Spleen (tissue), 11 donors: ENCODE measurements at regions not wholly inside any gene's neighbourhood (a gene's known extent, or its start where the extent isn't known, plus 50 kb on each side); places are given as distances from the start of the nearest gene placed in this dataset.

ENCODE experiments used
- DNase-seq: peaks from one replicate; pipeline ENCODE4 v3.0.0-alpha.2; 2020
- H3K27ac ChIP-seq, 8 donors: fragments of 200-600 bp; sonication (generic) in 7 of 8; 1 replicate in 4 of 8; 2 replicates in 4 of 8; pipeline versions ENCODE4 v1.5.0 to v1.8.0; 2016 to 2021; ENCODE audit warnings: inconsistent platforms in 4 of 8, mild to moderate bottlenecking in 4 of 8, moderate library complexity in 1 of 8
- H3K27me3 ChIP-seq, 7 donors: fragments of 200-600 bp; sonication (generic) in 6 of 7; replicated peaks in 1 of 7; 1 replicate in 4 of 7; 2 replicates in 3 of 7; pipeline versions ENCODE4 v1.5.0 to v1.8.0; 2016 to 2021; ENCODE audit warnings: inconsistent platforms in 3 of 7, mild to moderate bottlenecking in 1 of 7
- H3K36me3 ChIP-seq, 6 donors: fragments of 200-600 bp; sonication (generic) in 5 of 6; 1 replicate in 4 of 6; 2 replicates in 2 of 6; pipeline versions ENCODE4 v1.5.0 to v1.8.0; 2016 to 2021; ENCODE audit warnings: inconsistent platforms in 2 of 6
- H3K4me1 ChIP-seq, 6 donors: fragments of 200-600 bp; sonication (generic) in 5 of 6; 1 replicate in 3 of 6; 2 replicates in 3 of 6; pipeline versions ENCODE4 v1.5.0 to v1.8.0; 2016 to 2021; ENCODE audit warnings: inconsistent platforms in 3 of 6
- H3K4me3 ChIP-seq, 8 donors: fragments of 200-600 bp; sonication (generic) in 7 of 8; 1 replicate in 4 of 8; 2 replicates in 4 of 8; pipeline versions ENCODE4 v1.5.0 to v1.8.0; 2016 to 2021; ENCODE audit warnings: inconsistent platforms in 4 of 8, mild to moderate bottlenecking in 4 of 8, moderate library complexity in 2 of 8
- H3K9me3 ChIP-seq, 8 donors: fragments of 200-600 bp; sonication (generic) in 7 of 8; 1 replicate in 4 of 8; 2 replicates in 4 of 8; pipeline versions ENCODE4 v1.5.0 to v1.8.0; 2016 to 2021; ENCODE audit warnings: inconsistent platforms in 4 of 8
- POLR2A ChIP-seq, 3 donors: fragments of 450-650 bp; IDR thresholded peaks; one replicate each; pipeline ENCODE4 v1.5.1; 2017; ENCODE audit warnings: antibody characterized with exemption in 3 of 3, mild to moderate bottlenecking in 1 of 3
- POLR2AphosphoS5 ChIP-seq, 3 donors: sonication (generic); formaldehyde crosslinking; IDR thresholded peaks; one replicate each; pipeline ENCODE4 v1.5.1; 2017; ENCODE audit warnings: antibody characterized with exemption in 3 of 3
- WGBS, 5 donors: extraction: QIAGEN DNeasy Blood & Tissue Kit in 3 of 5; methylation state at CpG; one replicate each; pipeline versions ENCODE4 v1.1.5 to v1.1.7; 2013 to 2018; 5-methylcytosine and 5-hydroxymethylcytosine counted together
- intact Hi-C: fragments of 100-400 bp; cut with DNase I; formaldehyde crosslinking; loops from one replicate; pipeline ENCODE4 v1.15.0; 2023; ENCODE audit warnings: low total_unique reads
- TF ChIP-seq, protein P1 (sequence below), 11 experiments: fragments of 200-600 bp in 7 of 11; fragments of 450-650 bp in 4 of 11; sonication (generic) in 4 of 11; IDR thresholded peaks in 8 of 11; conservative IDR thresholded peaks in 3 of 11; 1 replicate in 7 of 11; 2 replicates in 4 of 11; pipeline versions ENCODE4 v1.4.0 to v1.8.0; 2016 to 2021; ENCODE audit warnings: antibody characterized with exemption in 11 of 11, inconsistent platforms in 4 of 11, mild to moderate bottlenecking in 1 of 11
- donor health status: healthy with polysubstance abuse.
- donor health status: DM: no; HTN: no; CAD: no; lungs with moderate emphysema.
- donor health status: DM: no; HTN: no; CAD: no.
- donor health status: Bipolar disorder and iron deficiency.
- donor health status: healthy.
- donor health status: DM: no; HTN: no; CAD: no.
- donor health status: DM: yes; HTN: yes; CAD: no.

DNA sequence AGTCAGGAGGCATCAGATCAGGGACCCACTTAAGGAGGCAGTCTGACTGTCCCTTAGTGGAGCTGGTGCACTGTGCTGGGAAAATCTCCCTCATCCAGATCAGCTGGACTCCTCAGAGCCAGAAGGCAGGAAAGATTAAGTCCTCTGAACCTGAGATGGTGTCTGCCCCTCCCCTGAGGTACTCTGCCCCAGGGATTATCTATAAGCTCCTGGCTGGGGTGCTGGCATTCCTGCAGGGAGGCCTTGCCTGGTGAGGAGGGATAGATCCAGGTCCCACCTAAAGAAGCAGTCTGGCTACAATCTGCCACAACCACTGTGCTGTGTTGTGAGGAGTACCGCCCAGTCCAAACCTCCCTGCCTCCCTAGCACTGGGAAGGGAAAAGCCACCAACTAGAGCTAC lies 81.2 kb downstream of the NHLRC3 start:
- DNase-seq, result no peak
- Histone ChIP-seq H3K4me3 (no peak overlapping the region), H3K36me3 (no peaks in the 10 kb centered on the region), H3K27ac (no peak overlapping the region), H3K9me3 (peaks cover 0 to 22% (median 2%) of the 10 kb centered on the region in 8 donors), H3K4me1 (no peaks in the 10 kb centered on the region), H3K27me3 (peaks cover 0 to 16% (median 0%) of the 10 kb centered on the region in 7 donors)
- 95 to 100% (median 100%) methylated on average over 1 of the region's 1 CpG; no CpG with 5 or more reads in 1 of the 5 donors for WGBS, 5 donors
- intact Hi-C loops, result no loop called here
- TF ChIP-seq POLR2AphosphoS5 (IDR thresholded peaks at IDR 0.05) (no peak), POLR2A (IDR thresholded peaks at IDR 0.05) (no peak)
- TF ChIP-seq, protein P1, sequence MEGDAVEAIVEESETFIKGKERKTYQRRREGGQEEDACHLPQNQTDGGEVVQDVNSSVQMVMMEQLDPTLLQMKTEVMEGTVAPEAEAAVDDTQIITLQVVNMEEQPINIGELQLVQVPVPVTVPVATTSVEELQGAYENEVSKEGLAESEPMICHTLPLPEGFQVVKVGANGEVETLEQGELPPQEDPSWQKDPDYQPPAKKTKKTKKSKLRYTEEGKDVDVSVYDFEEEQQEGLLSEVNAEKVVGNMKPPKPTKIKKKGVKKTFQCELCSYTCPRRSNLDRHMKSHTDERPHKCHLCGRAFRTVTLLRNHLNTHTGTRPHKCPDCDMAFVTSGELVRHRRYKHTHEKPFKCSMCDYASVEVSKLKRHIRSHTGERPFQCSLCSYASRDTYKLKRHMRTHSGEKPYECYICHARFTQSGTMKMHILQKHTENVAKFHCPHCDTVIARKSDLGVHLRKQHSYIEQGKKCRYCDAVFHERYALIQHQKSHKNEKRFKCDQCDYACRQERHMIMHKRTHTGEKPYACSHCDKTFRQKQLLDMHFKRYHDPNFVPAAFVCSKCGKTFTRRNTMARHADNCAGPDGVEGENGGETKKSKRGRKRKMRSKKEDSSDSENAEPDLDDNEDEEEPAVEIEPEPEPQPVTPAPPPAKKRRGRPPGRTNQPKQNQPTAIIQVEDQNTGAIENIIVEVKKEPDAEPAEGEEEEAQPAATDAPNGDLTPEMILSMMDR (IDR thresholded peaks at IDR 0.05 in 8 of 11, conservative IDR thresholded peaks at IDR 0.05 in 3 of 11), result no peak

- Histone ChIP-seq H3K4me1 (no peaks in the 10 kb centered on the region), H3K36me3 (no peaks in the 10 kb centered on the region), H3K9me3 (peaks cover 0 to 5% (median 0%) of the 10 kb centered on the region in 8 donors), H3K4me3 (no peak overlapping the region), H3K27ac (no peak overlapping the region), H3K27me3 (peaks cover 0 to 22% (median 0%) of the 10 kb centered on the region in 7 donors)
- WGBS, 5 donors, result 31 to 66% (median 48%) methylated on average over 1 of the region's 1 CpG
- no peak for DNase-seq
- no peak for TF ChIP-seq POLR2AphosphoS5 (IDR thresholded peaks at IDR 0.05)
- no peak for TF ChIP-seq POLR2A (IDR thresholded peaks at IDR 0.05)
- TF ChIP-seq, protein P1 (IDR thresholded peaks at IDR 0.05 in 8 of 11, conservative IDR thresholded peaks at IDR 0.05 in 3 of 11), result no peak
- intact Hi-C loops, result no loop called here
These were observed 85.3 kb downstream of the NHLRC3 start for GRCh38 chr13:39123578-39123977.

- no peak overlapping the region for H3K4me3 ChIP-seq
- intact Hi-C loops, result no loop called here
- H3K27me3 ChIP-seq, result peaks cover 0 to 6% (median 0%) of the 10 kb centered on the region in 7 donors
- WGBS, 5 donors, result 60 to 71% (median 67%) methylated on average over 6 of the region's 6 CpGs
- H3K27ac ChIP-seq, result no peak overlapping the region
- H3K9me3 ChIP-seq, result no peaks in the 10 kb centered on the region
- no peak for TF ChIP-seq POLR2AphosphoS5 (IDR thresholded peaks at IDR 0.05)
- no peak for TF ChIP-seq POLR2A (IDR thresholded peaks at IDR 0.05)
- TF ChIP-seq, protein P1 (IDR thresholded peaks at IDR 0.05 in 8 of 11, conservative IDR thresholded peaks at IDR 0.05 in 3 of 11), result no peak
- H3K36me3 ChIP-seq, result no peaks in the 10 kb centered on the region
- DNase-seq, result no peak
- no peaks in the 10 kb centered on the region for H3K4me1 ChIP-seq
These were observed 91.0 kb downstream of the NHLRC3 start for GRCh38 chr13:39129213-39129612.

GRCh38 chr13:39130301-39130700 lies 92.0 kb downstream of the NHLRC3 start:
- H3K9me3 ChIP-seq, result no peaks in the 10 kb centered on the region
- H3K4me1 ChIP-seq, result no peaks in the 10 kb centered on the region
- no peak for TF ChIP-seq POLR2AphosphoS5 (IDR thresholded peaks at IDR 0.05)
- TF ChIP-seq, protein P1 (IDR thresholded peaks at IDR 0.05 in 8 of 11, conservative IDR thresholded peaks at IDR 0.05 in 3 of 11), result no peak
- no peak for TF ChIP-seq POLR2A (IDR thresholded peaks at IDR 0.05)
- no peak overlapping the region for H3K27ac ChIP-seq
- no peaks in the 10 kb centered on the region for H3K36me3 ChIP-seq
- no peak for DNase-seq
- no peak overlapping the region for H3K4me3 ChIP-seq
- WGBS, 5 donors, result 75 to 85% (median 78%) methylated on average over 8 of the region's 8 CpGs
- intact Hi-C loops, result no loop called here
- peaks cover 0 to 6% (median 0%) of the 10 kb centered on the region in 7 donors for H3K27me3 ChIP-seq
